Thymus (tissue), 11 donors: ENCODE measurements at regions not wholly inside any gene's neighbourhood (a gene's known extent, or its start where the extent isn't known, plus 50 kb on each side); places are given as distances from the start of the nearest gene placed in this dataset.
"Not testable (repeated sequence)": the region's sequence is repeated elsewhere in the genome, so short reads cannot be mapped to it uniquely, and the experiment has no call there.

ENCODE experiments used
- DNase-seq, 9 donors: peaks; one replicate each; pipeline ENCODE4 v3.0.0-alpha.2; 2013; ENCODE audit warnings: low spot score in 9 of 9, low read depth in 6 of 9, missing footprints in 1 of 9
- H3K27ac ChIP-seq, 2 donors: one replicate each; pipeline ENCODE4 v1.5.1; 2013; ENCODE audit warnings: control low read depth in 1 of 2, low read depth in 1 of 2, low read length in 1 of 2, mild to moderate bottlenecking in 1 of 2, moderate library complexity in 1 of 2
- H3K27me3 ChIP-seq, 2 donors: one replicate each; pipeline ENCODE4 v1.5.1; 2013; ENCODE audit warnings: low read length in 1 of 2; ENCODE audit not compliant: control insufficient read depth in 2 of 2, insufficient read depth in 1 of 2
- H3K36me3 ChIP-seq, 2 donors: one replicate each; pipeline ENCODE4 v1.5.1; 2013; ENCODE audit warnings: low read length in 1 of 2, mild to moderate bottlenecking in 1 of 2, moderate library complexity in 1 of 2; ENCODE audit not compliant: control insufficient read depth in 2 of 2, insufficient read depth in 2 of 2
- H3K4me1 ChIP-seq, 2 donors: one replicate each; pipeline ENCODE4 v1.5.1; 2013; ENCODE audit warnings: low read length in 2 of 2; ENCODE audit not compliant: control insufficient read depth in 2 of 2, insufficient read depth in 2 of 2
- H3K4me3 ChIP-seq, 2 donors: one replicate each; pipeline ENCODE4 v1.5.1; 2013; ENCODE audit warnings: low read length in 2 of 2, control low read depth in 1 of 2, mild to moderate bottlenecking in 1 of 2
- H3K9me3 ChIP-seq, 2 donors: one replicate each; pipeline ENCODE4 v1.5.1; 2013; ENCODE audit warnings: low read length in 1 of 2, mild to moderate bottlenecking in 1 of 2; ENCODE audit not compliant: control insufficient read depth in 2 of 2, insufficient read depth in 1 of 2
- WGBS: extraction: QIAGEN DNeasy Blood & Tissue Kit; methylation state at CpG from one replicate; pipeline ENCODE4 v1.1.7; 2013; 5-methylcytosine and 5-hydroxymethylcytosine counted together
- donor health status: healthy.

GRCh38 chr1:79264285-79264684 lies 257.8 kb upstream of the ADGRL4 start:
- Histone ChIP-seq H3K27ac (no peak overlapping the region), H3K27me3 (no peaks in the 10 kb centered on the region), H3K4me1 (no peaks in the 10 kb centered on the region), H3K9me3 (no peaks in the 10 kb centered on the region), H3K36me3 (no peaks in the 10 kb centered on the region), H3K4me3 (no peak overlapping the region)
- WGBS, result 68% methylated on average over 1 of the region's 1 CpG
- DNase-seq, result no peak

GRCh38 chr1:79262745-79263258 lies 256.3 kb upstream of the ADGRL4 start:
- 84% methylated on average over 3 of the region's 3 CpGs for WGBS

GRCh38 chr1:79259390-79260336 lies 253.1 kb upstream of the ADGRL4 start:
- Histone ChIP-seq H3K27ac (no peak overlapping the region), H3K9me3 (no peaks in the 10 kb centered on the region), H3K27me3 (no peaks in the 10 kb centered on the region), H3K4me1 (no peaks in the 10 kb centered on the region), H3K36me3 (no peaks in the 10 kb centered on the region), H3K4me3 (no peak overlapping the region)
- WGBS, result 70% methylated on average over 5 of the region's 5 CpGs
- DNase-seq, result no peak

More at GRCh38 chr1:79262745-79263258, 256.3 kb upstream of the ADGRL4 start:
- Histone ChIP-seq H3K4me3 (no peak overlapping the region), H3K27me3 (no peaks in the 10 kb centered on the region), H3K36me3 (no peaks in the 10 kb centered on the region), H3K9me3 (no peaks in the 10 kb centered on the region), H3K4me1 (no peaks in the 10 kb centered on the region), H3K27ac (no peak overlapping the region)
- no peak for DNase-seq

- no peaks in the 10 kb centered on the region for H3K4me1 ChIP-seq
- no peak overlapping the region for H3K27ac ChIP-seq
- H3K4me3 ChIP-seq, result no peak overlapping the region
- DNase-seq, result no peak
- no peaks in the 10 kb centered on the region for H3K27me3 ChIP-seq
- no peaks in the 10 kb centered on the region for H3K9me3 ChIP-seq
- H3K36me3 ChIP-seq, result no peaks in the 10 kb centered on the region
- 94% methylated on average over 2 of the region's 2 CpGs for WGBS
Observed at GRCh38 chr1:79255421-79255820, 248.9 kb upstream of the ADGRL4 start.

GRCh38 chr1:79252598-79252997 lies 246.1 kb upstream of the ADGRL4 start:
- WGBS, result 89% methylated on average over 3 of the region's 3 CpGs
- Histone ChIP-seq H3K36me3 (no peaks in the 10 kb centered on the region), H3K27me3 (no peaks in the 10 kb centered on the region), H3K9me3 (no peaks in the 10 kb centered on the region), H3K27ac (no peak overlapping the region), H3K4me1 (no peaks in the 10 kb centered on the region), H3K4me3 (no peak overlapping the region)
- DNase-seq, result no peak

- H3K9me3 ChIP-seq, result peaks cover 0 to 4% of the 10 kb centered on the region in 2 donors
- no peak for DNase-seq
- H3K36me3 ChIP-seq, result no peaks in the 10 kb centered on the region
- H3K27ac ChIP-seq, result no peak overlapping the region
- no peak overlapping the region for H3K4me3 ChIP-seq
- H3K27me3 ChIP-seq, result no peaks in the 10 kb centered on the region
- WGBS, result 86% methylated on average over 5 of the region's 5 CpGs
- H3K4me1 ChIP-seq, result no peaks in the 10 kb centered on the region
Observed at GRCh38 chr1:79239840-79240239, 233.3 kb upstream of the ADGRL4 start.

- H3K4me3 ChIP-seq, result no peak overlapping the region
- no peaks in the 10 kb centered on the region for H3K4me1 ChIP-seq
- H3K9me3 ChIP-seq, result peaks cover 0 to 4% of the 10 kb centered on the region in 2 donors
- no peak for DNase-seq
- no peaks in the 10 kb centered on the region for H3K27me3 ChIP-seq
- 38% methylated on average over 4 of the region's 4 CpGs for WGBS
- no peak overlapping the region for H3K27ac ChIP-seq
- no peaks in the 10 kb centered on the region for H3K36me3 ChIP-seq
Observed at GRCh38 chr1:79235301-79236002, 228.9 kb upstream of the ADGRL4 start.

GRCh38 chr1:79232818-79233217 lies 226.3 kb upstream of the ADGRL4 start:
- DNase-seq, result no peak
- Histone ChIP-seq H3K4me3 (no peak overlapping the region), H3K27ac (no peak overlapping the region)

GRCh38 chr1:79230751-79231150 lies 224.2 kb upstream of the ADGRL4 start:
- H3K9me3 ChIP-seq, H3K36me3 ChIP-seq, H3K27ac ChIP-seq, H3K4me1 ChIP-seq, DNase-seq, H3K4me3 ChIP-seq, H3K27me3 ChIP-seq: not testable (repeated sequence)
- WGBS, result 90% methylated on average over 4 of the region's 4 CpGs

More at GRCh38 chr1:79232818-79233217, 226.3 kb upstream of the ADGRL4 start:
- Histone ChIP-seq H3K4me1 (no peaks in the 10 kb centered on the region), H3K27me3 (no peaks in the 10 kb centered on the region), H3K9me3 (no peaks in the 10 kb centered on the region), H3K36me3 (no peaks in the 10 kb centered on the region)
